NT2/D1 (cell line): ENCODE measurements at regions not wholly inside any gene's neighbourhood (a gene's known extent, or its start where the extent isn't known, plus 50 kb on each side); places are given as distances from the start of the nearest gene placed in this dataset.

Source experiments
- DNase-seq: peaks from one replicate; pipeline ENCODE4 v3.0.0-alpha.2; 2011; ENCODE audit warnings: low read depth, low spot score
- H3K27me3 ChIP-seq: 2 replicates; pipeline ENCODE4 v1.6.0; 2011; ENCODE audit warnings: mild to moderate bottlenecking; ENCODE audit not compliant: insufficient read length, insufficient read depth
- H3K36me3 ChIP-seq: 2 replicates; pipeline ENCODE4 v1.6.1; 2011; ENCODE audit warnings: mild to moderate bottlenecking, low read length, mixed read lengths; ENCODE audit not compliant: insufficient read depth, insufficient read length
- H3K4me1 ChIP-seq: 2 replicates; pipeline ENCODE4 v1.5.1; 2011; ENCODE audit not compliant: insufficient read depth, insufficient read length
- H3K4me3 ChIP-seq: 2 replicates; pipeline ENCODE4 v1.5.1; 2011; ENCODE audit warnings: low read depth; ENCODE audit not compliant: insufficient read length
- H3K9ac ChIP-seq: 2 replicates; pipeline ENCODE4 v1.6.0; 2011; ENCODE audit warnings: low read depth; ENCODE audit not compliant: insufficient read length
- H3K9me3 ChIP-seq: 2 replicates; pipeline ENCODE4 v1.5.1; 2011; ENCODE audit warnings: mild to moderate bottlenecking, low read length; ENCODE audit not compliant: insufficient read depth
- SUZ12 ChIP-seq: IDR thresholded peaks from 2 replicates; pipeline ENCODE4 v1.6.1; 2011; ENCODE audit not compliant: insufficient read length, insufficient read depth; ENCODE audit errors: extremely low read depth
- YY1 ChIP-seq: IDR thresholded peaks from 2 replicates; pipeline ENCODE4 v1.6.1; 2011; ENCODE audit not compliant: insufficient read length, insufficient read depth
- ZNF274 ChIP-seq: IDR thresholded peaks from 2 replicates; pipeline ENCODE4 v1.6.1; 2011; ENCODE audit warnings: mild to moderate bottlenecking, low read depth, low read length

GRCh38 chr2:120561379-120562035, 174.2 kb upstream of the GLI2 start:
- Histone ChIP-seq H3K4me1 (peaks cover 4% of the 10 kb centered on the region), H3K9ac (no peak overlapping the region), H3K36me3 (no peaks in the 10 kb centered on the region), H3K27me3 (peaks cover 35% of the 10 kb centered on the region), H3K9me3 (no peaks in the 10 kb centered on the region), H3K4me3 (no peak overlapping the region)
- no peak for DNase-seq
- TF ChIP-seq SUZ12 (no peak), YY1 (no peak), ZNF274 (no peak)

- Histone ChIP-seq H3K27me3 (peaks cover 42% of the 10 kb centered on the region), H3K36me3 (no peaks in the 10 kb centered on the region), H3K4me1 (peaks cover 11% of the 10 kb centered on the region), H3K9me3 (no peaks in the 10 kb centered on the region), H3K4me3 (no peak overlapping the region), H3K9ac (no peak overlapping the region)
- DNase-seq: no peak
- no peak for TF ChIP-seq SUZ12
- no peak for TF ChIP-seq ZNF274
Measured at GRCh38 chr2:120562218-120563005, 173.3 kb upstream of the GLI2 start.

GRCh38 chr2:120563616-120564015, 172.1 kb upstream of the GLI2 start:
- Histone ChIP-seq H3K9me3 (no peaks in the 10 kb centered on the region), H3K4me3 (no peak overlapping the region), H3K36me3 (no peaks in the 10 kb centered on the region), H3K9ac (no peak overlapping the region), H3K4me1 (peaks cover 19% of the 10 kb centered on the region), H3K27me3 (peaks cover 50% of the 10 kb centered on the region)
- no peak for DNase-seq
- no peak for TF ChIP-seq ZNF274
- no peak for TF ChIP-seq YY1
- TF ChIP-seq SUZ12: no peak

- H3K4me3 ChIP-seq: no peak overlapping the region
- H3K27me3 ChIP-seq: peaks cover 55% of the 10 kb centered on the region
- H3K36me3 ChIP-seq: no peaks in the 10 kb centered on the region
- no peaks in the 10 kb centered on the region for H3K9me3 ChIP-seq
- H3K9ac ChIP-seq: no peak overlapping the region
- DNase-seq: no peak
- peaks cover 20% of the 10 kb centered on the region for H3K4me1 ChIP-seq
- TF ChIP-seq SUZ12: no peak
- no peak for TF ChIP-seq YY1
- no peak for TF ChIP-seq ZNF274
Measured at GRCh38 chr2:120564213-120565094, 171.2 kb upstream of the GLI2 start.

GRCh38 chr2:120565095-120565460, 170.6 kb upstream of the GLI2 start:
- TF ChIP-seq ZNF274: no peak
- DNase-seq: no peak
- peaks cover 20% of the 10 kb centered on the region for H3K4me1 ChIP-seq
- peaks cover 60% of the 10 kb centered on the region for H3K27me3 ChIP-seq
- H3K9ac ChIP-seq: no peak overlapping the region
- no peak overlapping the region for H3K4me3 ChIP-seq
- H3K9me3 ChIP-seq: no peaks in the 10 kb centered on the region
- H3K36me3 ChIP-seq: no peaks in the 10 kb centered on the region

- H3K9me3 ChIP-seq: no peaks in the 10 kb centered on the region
- H3K9ac ChIP-seq: no peak overlapping the region
- TF ChIP-seq SUZ12 (no peak), ZNF274 (no peak)
- H3K4me1 ChIP-seq: peaks cover 20% of the 10 kb centered on the region
- DNase-seq: no peak
- no peak overlapping the region for H3K4me3 ChIP-seq
- H3K27me3 ChIP-seq: peaks cover 60% of the 10 kb centered on the region
- no peaks in the 10 kb centered on the region for H3K36me3 ChIP-seq
Measured at GRCh38 chr2:120565929-120566328, 169.7 kb upstream of the GLI2 start.

GRCh38 chr2:120566331-120567035, 169.2 kb upstream of the GLI2 start:
- TF ChIP-seq SUZ12: no peak
- no peak for TF ChIP-seq ZNF274
- TF ChIP-seq YY1: no peak
- Histone ChIP-seq H3K4me1 (peaks cover 20% of the 10 kb centered on the region), H3K9ac (no peak overlapping the region), H3K9me3 (no peaks in the 10 kb centered on the region), H3K27me3 (peaks cover 60% of the 10 kb centered on the region), H3K4me3 (no peak overlapping the region), H3K36me3 (no peaks in the 10 kb centered on the region)
- DNase-seq: no peak
